Activated CD4-positive, alpha-beta T cell treated with anti-CD3 and anti-CD28 coated beads, Interleukin-2, amount 10 ng/mL, durations not matched to agents 24 days and 14 days (primary cell): ENCODE measurements at regions not wholly inside any gene's neighbourhood (a gene's known extent, or its start where the extent isn't known, plus 50 kb on each side); places are given as distances from the start of the nearest gene placed in this dataset.

Source experiments
- DNase-seq: peaks from one replicate; pipeline ENCODE4 v3.0.0; 2022
- H3K27ac Mint-ChIP-seq: one replicate; pipeline ENCODE4 v1.8.0; 2022; ENCODE audit warnings: mild to moderate bottlenecking, mixed read lengths
- H3K27me3 Mint-ChIP-seq: one replicate; pipeline ENCODE4 v1.8.0; 2022; ENCODE audit warnings: mixed read lengths
- H3K36me3 Mint-ChIP-seq: one replicate; pipeline ENCODE4 v1.8.0; 2022; ENCODE audit warnings: low read depth, mild to moderate bottlenecking, mixed read lengths
- H3K4me1 Mint-ChIP-seq: one replicate; pipeline ENCODE4 v1.8.0; 2021; ENCODE audit warnings: mixed read lengths
- H3K4me3 Mint-ChIP-seq: one replicate; pipeline ENCODE4 v1.8.0; 2022; ENCODE audit warnings: mild to moderate bottlenecking, moderate library complexity, mixed read lengths
- H3K9me3 Mint-ChIP-seq: one replicate; pipeline ENCODE4 v1.8.0; 2021; ENCODE audit warnings: mixed read lengths
- intact Hi-C: fragments of 100-400 bp; cut with micrococcal nuclease; formaldehyde crosslinking; loops from one replicate; pipeline ENCODE4 v1.15.1; 2023

DNA sequence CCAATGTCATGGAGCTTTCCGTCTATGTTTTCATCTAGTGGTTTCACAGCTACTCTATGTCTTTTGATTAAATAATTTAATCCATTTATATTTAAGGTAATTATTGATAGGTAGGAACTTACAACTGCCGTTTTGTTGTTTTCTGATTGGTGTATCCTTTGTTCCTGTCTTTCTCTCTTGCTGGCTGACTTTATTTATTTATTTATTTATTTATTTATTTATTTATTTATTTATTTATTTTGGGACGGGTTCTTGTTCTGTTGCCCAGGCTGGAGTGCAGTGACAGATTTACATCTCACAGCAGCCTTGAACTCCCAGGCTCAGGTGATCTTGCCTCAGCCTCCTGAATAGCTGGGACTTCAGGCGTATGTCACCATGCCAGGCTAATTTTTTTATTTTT lies 299.2 kb upstream of the COL8A1 start:
- intact Hi-C loops, result no loop called here
- Mint-ChIP-seq H3K4me1 (no peaks in the 10 kb centered on the region), H3K9me3 (peaks cover 3% of the 10 kb centered on the region), H3K27ac (no peak overlapping the region), H3K36me3 (no peaks in the 10 kb centered on the region), H3K27me3 (no peaks in the 10 kb centered on the region), H3K4me3 (no peak overlapping the region)
- no peak for DNase-seq

DNA sequence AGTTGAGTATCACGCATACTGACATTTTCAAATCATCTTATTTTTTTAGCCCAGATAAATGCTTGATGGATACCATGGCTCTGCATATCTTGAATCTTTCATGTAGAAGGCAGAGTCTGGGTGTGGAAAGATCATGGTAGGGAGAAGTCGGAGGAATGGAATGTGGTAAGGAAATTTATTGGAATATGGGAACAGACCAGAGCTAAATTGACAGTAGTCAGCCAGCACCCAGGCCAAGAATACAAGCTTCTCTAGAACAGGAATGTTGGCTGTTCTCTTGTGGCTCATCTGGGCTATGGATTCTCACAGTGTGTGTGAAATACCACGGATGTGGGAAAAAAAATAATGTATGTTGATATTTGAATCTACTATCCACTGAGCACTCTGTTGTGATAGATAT lies 305.7 kb upstream of the COL8A1 start:
- no peaks in the 10 kb centered on the region for H3K4me1 Mint-ChIP-seq
- H3K36me3 Mint-ChIP-seq, result no peaks in the 10 kb centered on the region
- H3K27me3 Mint-ChIP-seq, result no peaks in the 10 kb centered on the region
- H3K9me3 Mint-ChIP-seq, result no peaks in the 10 kb centered on the region
- intact Hi-C loops, result no loop called here
- no peak for DNase-seq
- H3K4me3 Mint-ChIP-seq, result no peak overlapping the region
- no peak overlapping the region for H3K27ac Mint-ChIP-seq

DNA sequence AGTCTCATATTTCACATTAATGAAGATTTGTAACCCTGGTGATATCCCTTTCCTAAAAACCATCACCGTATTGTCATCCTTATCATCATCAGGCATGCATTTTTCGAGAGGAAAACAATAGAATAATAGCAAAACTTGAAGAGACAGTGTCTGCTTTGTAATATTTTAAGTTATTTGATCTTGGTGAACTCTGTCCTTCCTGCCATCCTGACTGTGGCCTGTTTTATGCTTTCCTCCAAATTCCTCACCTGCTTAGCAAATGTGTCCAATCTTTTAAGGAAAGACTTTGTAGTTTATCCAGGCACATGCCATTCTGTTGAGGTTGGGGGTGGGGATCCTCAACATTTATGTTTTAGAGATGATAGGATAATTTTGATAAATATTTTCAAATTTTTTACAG lies 306.1 kb upstream of the COL8A1 start:
- no peaks in the 10 kb centered on the region for H3K9me3 Mint-ChIP-seq

GRCh38 chr3:99330924-99331532 lies 307.4 kb upstream of the COL8A1 start:
- no peaks in the 10 kb centered on the region for H3K36me3 Mint-ChIP-seq
- intact Hi-C loops, result no loop called here
- H3K27me3 Mint-ChIP-seq, result no peaks in the 10 kb centered on the region
- no peak overlapping the region for H3K4me3 Mint-ChIP-seq
- no peaks in the 10 kb centered on the region for H3K9me3 Mint-ChIP-seq
- no peak for DNase-seq
- H3K4me1 Mint-ChIP-seq, result no peaks in the 10 kb centered on the region
- H3K27ac Mint-ChIP-seq, result no peak overlapping the region

More for the DNA sequence above, 306.1 kb upstream of the COL8A1 start:
- Mint-ChIP-seq H3K27me3 (no peaks in the 10 kb centered on the region), H3K4me3 (no peak overlapping the region), H3K27ac (no peak overlapping the region), H3K36me3 (no peaks in the 10 kb centered on the region), H3K4me1 (no peaks in the 10 kb centered on the region)
- intact Hi-C loops, result no loop called here
- DNase-seq, result no peak

GRCh38 chr3:99330281-99330680 lies 308.1 kb upstream of the COL8A1 start:
- intact Hi-C loops, result no loop called here
- Mint-ChIP-seq H3K4me3 (no peak overlapping the region), H3K36me3 (no peaks in the 10 kb centered on the region), H3K4me1 (no peaks in the 10 kb centered on the region), H3K9me3 (no peaks in the 10 kb centered on the region), H3K27me3 (no peaks in the 10 kb centered on the region), H3K27ac (no peak overlapping the region)
- DNase-seq, result no peak

GRCh38 chr3:99325402-99325801 lies 313.0 kb upstream of the COL8A1 start:
- H3K4me3 Mint-ChIP-seq, result no peak overlapping the region
- no peaks in the 10 kb centered on the region for H3K4me1 Mint-ChIP-seq
- no peak overlapping the region for H3K27ac Mint-ChIP-seq
- no peaks in the 10 kb centered on the region for H3K27me3 Mint-ChIP-seq
- DNase-seq, result no peak
- no peaks in the 10 kb centered on the region for H3K9me3 Mint-ChIP-seq
- H3K36me3 Mint-ChIP-seq, result no peaks in the 10 kb centered on the region
- intact Hi-C loops, result no loop called here

DNA sequence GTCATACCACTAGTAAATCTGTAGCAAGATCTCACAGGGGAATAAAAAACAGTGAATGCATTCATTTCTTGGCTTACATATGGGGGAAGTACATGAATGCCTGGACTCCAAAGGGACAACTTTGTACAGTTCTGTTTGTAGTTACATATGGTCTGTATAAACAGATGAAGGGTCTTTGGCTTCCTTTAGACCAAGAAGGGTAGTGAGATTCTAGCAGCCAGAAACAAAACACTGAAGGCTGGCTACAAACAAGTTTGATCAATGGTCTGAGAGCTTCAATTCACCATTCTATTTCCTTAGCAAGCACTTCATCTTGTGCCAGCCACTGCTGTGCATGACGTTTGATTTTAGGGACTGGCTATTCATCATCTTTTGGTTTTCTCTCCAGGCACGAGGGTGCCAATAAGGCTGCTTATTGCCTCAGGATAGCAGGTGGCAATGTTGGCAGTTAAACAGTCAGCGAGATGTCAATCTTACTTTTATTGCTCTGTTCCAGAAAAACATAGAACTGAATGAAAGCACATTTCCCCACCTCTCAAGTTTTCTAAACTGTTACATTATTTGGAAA lies 313.7 kb upstream of the COL8A1 start:
- no peak overlapping the region for H3K27ac Mint-ChIP-seq

DNA sequence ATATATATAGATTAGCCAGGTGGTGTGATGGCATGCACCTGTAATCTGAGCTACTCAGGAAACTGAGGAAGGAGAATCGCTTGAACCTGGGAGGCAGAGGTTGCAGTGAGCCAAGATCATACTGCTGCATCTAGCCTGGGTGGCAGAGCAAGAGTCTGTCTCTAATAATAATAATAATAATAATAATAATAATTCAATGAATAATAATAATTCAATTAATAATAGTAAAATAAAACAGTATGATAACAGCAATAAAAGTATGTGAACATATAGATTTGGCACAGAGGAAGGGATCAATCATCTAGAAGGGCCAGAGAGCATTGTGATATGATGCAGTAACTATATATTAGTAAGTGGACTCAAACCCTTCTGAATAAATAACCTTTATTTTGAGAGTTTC lies 314.5 kb upstream of the COL8A1 start:
- no peak overlapping the region for H3K27ac Mint-ChIP-seq
- H3K9me3 Mint-ChIP-seq, result no peaks in the 10 kb centered on the region
- intact Hi-C loops, result no loop called here
- DNase-seq, result no peak
- no peaks in the 10 kb centered on the region for H3K4me1 Mint-ChIP-seq
- H3K36me3 Mint-ChIP-seq, result no peaks in the 10 kb centered on the region
- H3K27me3 Mint-ChIP-seq, result no peaks in the 10 kb centered on the region
- H3K4me3 Mint-ChIP-seq, result no peak overlapping the region

More for the DNA sequence above, 313.7 kb upstream of the COL8A1 start:
- DNase-seq, result no peak
- Mint-ChIP-seq H3K27me3 (no peaks in the 10 kb centered on the region), H3K4me1 (no peaks in the 10 kb centered on the region), H3K36me3 (no peaks in the 10 kb centered on the region), H3K4me3 (no peak overlapping the region), H3K9me3 (no peaks in the 10 kb centered on the region)
- intact Hi-C loops, result no loop called here

- Mint-ChIP-seq H3K36me3 (no peaks in the 10 kb centered on the region), H3K27me3 (no peaks in the 10 kb centered on the region), H3K4me3 (no peak overlapping the region), H3K4me1 (no peaks in the 10 kb centered on the region), H3K27ac (no peak overlapping the region), H3K9me3 (no peaks in the 10 kb centered on the region)
- intact Hi-C loops, result no loop called here
- no peak for DNase-seq
These were observed 315.8 kb upstream of the COL8A1 start for GRCh38 chr3:99322551-99322950.

DNA sequence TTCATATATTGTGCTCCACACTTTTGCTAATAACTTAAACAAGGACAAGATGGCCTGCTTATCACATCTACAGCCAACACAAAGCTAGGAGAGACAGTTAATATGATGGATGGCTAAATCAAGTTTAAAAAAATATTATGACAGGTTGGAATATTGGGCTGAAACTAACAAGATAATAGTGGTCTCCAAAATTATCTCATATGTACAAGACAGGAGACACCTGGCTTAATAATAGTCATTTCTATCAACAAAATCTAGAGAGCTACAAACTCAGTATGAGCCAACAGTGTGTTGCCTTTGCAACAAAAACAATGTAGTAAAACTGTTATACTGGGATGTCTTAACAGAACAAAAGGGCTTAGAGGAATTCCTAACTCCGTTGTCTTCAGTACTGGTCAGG lies 317.1 kb upstream of the COL8A1 start:
- Mint-ChIP-seq H3K27me3 (no peaks in the 10 kb centered on the region), H3K4me1 (no peaks in the 10 kb centered on the region), H3K36me3 (no peaks in the 10 kb centered on the region), H3K9me3 (no peaks in the 10 kb centered on the region), H3K27ac (no peak overlapping the region), H3K4me3 (no peak overlapping the region)
- intact Hi-C loops, result no loop called here
- DNase-seq, result no peak

- intact Hi-C loops, result no loop called here
- Mint-ChIP-seq H3K4me3 (no peak overlapping the region), H3K36me3 (no peaks in the 10 kb centered on the region), H3K27ac (no peak overlapping the region), H3K27me3 (no peaks in the 10 kb centered on the region), H3K9me3 (no peaks in the 10 kb centered on the region), H3K4me1 (no peaks in the 10 kb centered on the region)
- DNase-seq, result no peak
These were observed 318.4 kb upstream of the COL8A1 start for GRCh38 chr3:99319961-99320360.

DNA sequence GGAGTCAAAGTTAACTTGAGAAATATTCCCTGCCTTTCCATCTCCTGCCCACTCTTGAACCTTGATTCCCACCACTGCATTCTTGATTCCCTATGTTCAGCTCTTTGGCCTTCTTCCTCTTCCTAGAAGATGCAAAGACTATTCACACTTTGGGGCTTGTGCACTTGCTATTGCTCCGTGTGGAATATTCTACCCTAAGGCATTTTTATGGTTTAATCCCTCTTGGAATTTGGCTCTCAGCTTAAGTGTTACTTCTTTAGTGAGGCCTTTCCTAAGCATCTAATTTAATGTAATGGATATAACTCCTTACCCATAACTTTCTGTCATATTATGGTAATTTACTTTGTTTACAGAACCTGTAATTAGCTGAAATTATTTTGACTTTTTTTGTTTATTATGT lies 318.9 kb upstream of the COL8A1 start:
- H3K27ac Mint-ChIP-seq, result no peak overlapping the region
- no peak for DNase-seq
- H3K4me1 Mint-ChIP-seq, result no peaks in the 10 kb centered on the region
- no peaks in the 10 kb centered on the region for H3K36me3 Mint-ChIP-seq
- no peaks in the 10 kb centered on the region for H3K27me3 Mint-ChIP-seq
- intact Hi-C loops, result no loop called here
- no peak overlapping the region for H3K4me3 Mint-ChIP-seq
- no peaks in the 10 kb centered on the region for H3K9me3 Mint-ChIP-seq

- no peak for DNase-seq
- Mint-ChIP-seq H3K9me3 (no peaks in the 10 kb centered on the region), H3K36me3 (no peaks in the 10 kb centered on the region), H3K27ac (no peak overlapping the region), H3K4me1 (no peaks in the 10 kb centered on the region), H3K4me3 (no peak overlapping the region), H3K27me3 (no peaks in the 10 kb centered on the region)
- intact Hi-C loops, result no loop called here
These were observed 321.2 kb upstream of the COL8A1 start for GRCh38 chr3:99317201-99317600.

DNA sequence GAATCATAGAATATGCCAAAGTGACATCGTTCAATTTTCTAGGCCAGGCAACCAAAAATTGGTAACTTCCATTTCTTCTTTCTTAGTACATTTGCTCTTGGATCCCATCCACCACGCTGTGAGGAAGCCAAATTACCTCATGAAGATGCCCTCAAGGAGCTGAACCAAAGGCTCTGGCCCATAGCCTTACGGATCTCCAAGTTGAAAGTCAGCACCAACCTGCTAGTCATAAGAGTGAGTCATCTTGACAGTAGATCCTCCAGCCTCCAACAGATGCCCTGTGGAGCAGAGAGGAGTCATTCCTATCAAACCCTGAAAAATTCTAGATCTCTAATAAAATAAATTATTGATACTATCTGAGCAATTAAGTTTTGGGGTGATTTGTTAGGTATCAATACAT lies 322.5 kb upstream of the COL8A1 start:
- no peaks in the 10 kb centered on the region for H3K4me1 Mint-ChIP-seq
- no peaks in the 10 kb centered on the region for H3K27me3 Mint-ChIP-seq
- no peak overlapping the region for H3K4me3 Mint-ChIP-seq
- H3K9me3 Mint-ChIP-seq, result peaks cover 3% of the 10 kb centered on the region
- H3K27ac Mint-ChIP-seq, result no peak overlapping the region
- DNase-seq, result no peak
- intact Hi-C loops, result no loop called here
- no peaks in the 10 kb centered on the region for H3K36me3 Mint-ChIP-seq

DNA sequence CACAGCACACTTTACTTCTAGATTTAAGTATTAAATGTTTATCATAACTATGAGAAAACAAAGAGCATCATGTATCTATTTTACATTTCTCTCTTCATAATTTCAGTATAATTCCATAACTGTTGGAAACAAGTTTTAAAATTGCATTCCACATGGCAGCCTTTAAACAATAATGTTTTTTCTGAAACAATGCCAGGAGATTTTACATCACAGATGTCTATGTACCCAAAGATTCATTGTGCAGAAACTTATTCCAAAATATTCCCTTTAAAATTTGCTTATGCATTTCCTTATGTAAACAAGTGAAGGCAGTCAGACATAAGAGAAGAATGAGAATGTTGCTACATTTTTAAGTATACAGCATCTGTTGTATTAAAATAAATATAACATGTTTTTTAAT lies 324.9 kb upstream of the COL8A1 start:
- Mint-ChIP-seq H3K36me3 (no peaks in the 10 kb centered on the region), H3K4me3 (no peak overlapping the region), H3K27ac (no peak overlapping the region), H3K27me3 (no peaks in the 10 kb centered on the region), H3K4me1 (no peaks in the 10 kb centered on the region), H3K9me3 (peaks cover 4% of the 10 kb centered on the region)
- DNase-seq, result no peak
- intact Hi-C loops, result no loop called here
